ENCODE measurements at regions not wholly inside any gene's neighbourhood (a gene's known extent, or its start where the extent isn't known, plus 50 kb on each side); places are given as distances from the start of the nearest gene placed in this dataset.
"Not testable (repeated sequence)": the region's sequence is repeated elsewhere in the genome, so short reads cannot be mapped to it uniquely, and the experiment has no call there.

- Histone ChIP-seq H3K27me3 (replicated peaks; ENCODE audit: insufficient read depth) (no peaks in the 10 kb centered on the region), H3K27ac (peak overlapping the region; percentile 95 to 97), H3K4me1 (ENCODE audit: control insufficient read depth in 1 of 2, low read depth in 2 of 2) (peaks cover 19 to 45% of the 10 kb centered on the region in 2 donors), H3K36me3 (no peaks in the 10 kb centered on the region), H3K9me3 (no peaks in the 10 kb centered on the region), H3K4me3 (peak overlapping the region; percentile 51)
- TF ChIP-seq CTCF (IDR thresholded peaks at IDR 0.05): no peak
- ATAC-seq (ENCODE audit: insufficient number of reproducible peaks, low FRiP score, low read depth): peak; percentile 59
- DNase-seq (ENCODE audit: low spot score): peak; percentile 41
Measured at GRCh38 chr2:8249141-8249540, 432.7 kb upstream of the ID2 start.

- Histone ChIP-seq H3K9me3 (no peaks in the 10 kb centered on the region), H3K36me3 (no peaks in the 10 kb centered on the region), H3K27ac (peak overlapping the region; percentile 95 to 97), H3K4me1 (ENCODE audit: control insufficient read depth in 1 of 2, low read depth in 2 of 2) (peaks cover 19 to 45% of the 10 kb centered on the region in 2 donors), H3K27me3 (replicated peaks; ENCODE audit: insufficient read depth) (no peaks in the 10 kb centered on the region), H3K4me3 (no peak overlapping the region)
- no peak for DNase-seq (ENCODE audit: low spot score)
- ATAC-seq (ENCODE audit: insufficient number of reproducible peaks, low FRiP score, low read depth): no peak
- no peak for TF ChIP-seq CTCF (IDR thresholded peaks at IDR 0.05)
Measured at GRCh38 chr2:8249769-8250168, 432.1 kb upstream of the ID2 start.

GRCh38 chr2:8250290-8250689, 431.6 kb upstream of the ID2 start:
- H3K27ac ChIP-seq: peak overlapping the region; percentile 95 to 97
- not testable (repeated sequence) for ATAC-seq (ENCODE audit: insufficient number of reproducible peaks, low FRiP score, low read depth); H3K4me3 ChIP-seq; H3K36me3 ChIP-seq; DNase-seq (ENCODE audit: low spot score); H3K9me3 ChIP-seq; H3K27me3 ChIP-seq (replicated peaks; ENCODE audit: insufficient read depth)
- peaks cover 19 to 45% of the 10 kb centered on the region in 2 donors for H3K4me1 ChIP-seq (ENCODE audit: control insufficient read depth in 1 of 2, low read depth in 2 of 2)

- H3K27me3 ChIP-seq (replicated peaks; ENCODE audit: insufficient read depth): no peaks in the 10 kb centered on the region
Measured at GRCh38 chr2:8251291-8251690, 430.6 kb upstream of the ID2 start.

GRCh38 chr2:8251856-8252255, 430.0 kb upstream of the ID2 start:
- H3K36me3 ChIP-seq: no peaks in the 10 kb centered on the region
- H3K9me3 ChIP-seq: no peaks in the 10 kb centered on the region
- no peak for ATAC-seq (ENCODE audit: insufficient number of reproducible peaks, low FRiP score, low read depth)

More at GRCh38 chr2:8251291-8251690, 430.6 kb upstream of the ID2 start:
- DNase-seq (ENCODE audit: low spot score): no peak
- ATAC-seq (ENCODE audit: insufficient number of reproducible peaks, low FRiP score, low read depth): no peak
- no peak for TF ChIP-seq CTCF (IDR thresholded peaks at IDR 0.05)
- peaks cover 19 to 43% of the 10 kb centered on the region in 2 donors for H3K4me1 ChIP-seq (ENCODE audit: control insufficient read depth in 1 of 2, low read depth in 2 of 2)
- no peaks in the 10 kb centered on the region for H3K9me3 ChIP-seq
- no peak overlapping the region for H3K27ac ChIP-seq
- H3K4me3 ChIP-seq: no peak overlapping the region
- no peaks in the 10 kb centered on the region for H3K36me3 ChIP-seq

More at GRCh38 chr2:8251856-8252255, 430.0 kb upstream of the ID2 start:
- H3K27ac ChIP-seq: no peak overlapping the region
- peaks cover 17 to 40% of the 10 kb centered on the region in 2 donors for H3K4me1 ChIP-seq (ENCODE audit: control insufficient read depth in 1 of 2, low read depth in 2 of 2)
- TF ChIP-seq CTCF (IDR thresholded peaks at IDR 0.05): no peak
- no peak overlapping the region for H3K4me3 ChIP-seq
- H3K27me3 ChIP-seq (replicated peaks; ENCODE audit: insufficient read depth): no peaks in the 10 kb centered on the region
- no peak for DNase-seq (ENCODE audit: low spot score)

Data from thoracic aorta (tissue), 2 donors.